NCI-H1105 (cell line): ENCODE measurements at regions not wholly inside any gene's neighbourhood (a gene's known extent, or its start where the extent isn't known, plus 50 kb on each side); places are given as distances from the start of the nearest gene placed in this dataset.
"Not testable (repeated sequence)": the region's sequence is repeated elsewhere in the genome, so short reads cannot be mapped to it uniquely, and the experiment has no call there.

Experiments
- DNase-seq: peaks from one replicate; lab custom pipeline; 2025; lab: John Stamatoyannopoulos, UW

DNA sequence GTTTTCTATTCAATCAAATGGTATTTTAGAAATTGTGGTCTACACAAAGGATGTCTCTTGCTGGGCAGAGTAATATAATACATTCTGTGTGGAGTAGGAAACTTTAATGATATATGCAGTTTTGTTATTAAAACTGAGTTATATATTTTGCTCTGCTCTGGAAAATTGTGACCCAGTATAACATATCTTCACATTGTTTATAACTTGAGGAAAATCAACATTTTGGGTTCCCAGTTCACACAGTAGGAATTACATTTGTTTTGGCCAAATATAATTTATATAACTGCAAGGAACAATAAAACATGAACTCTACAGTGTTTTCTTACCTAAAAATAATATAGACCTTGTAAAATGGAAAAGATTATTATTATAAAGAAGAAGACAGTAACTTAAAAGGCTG lies 372.4 kb downstream of the OSR1 start:
- no peak for DNase-seq

DNA sequence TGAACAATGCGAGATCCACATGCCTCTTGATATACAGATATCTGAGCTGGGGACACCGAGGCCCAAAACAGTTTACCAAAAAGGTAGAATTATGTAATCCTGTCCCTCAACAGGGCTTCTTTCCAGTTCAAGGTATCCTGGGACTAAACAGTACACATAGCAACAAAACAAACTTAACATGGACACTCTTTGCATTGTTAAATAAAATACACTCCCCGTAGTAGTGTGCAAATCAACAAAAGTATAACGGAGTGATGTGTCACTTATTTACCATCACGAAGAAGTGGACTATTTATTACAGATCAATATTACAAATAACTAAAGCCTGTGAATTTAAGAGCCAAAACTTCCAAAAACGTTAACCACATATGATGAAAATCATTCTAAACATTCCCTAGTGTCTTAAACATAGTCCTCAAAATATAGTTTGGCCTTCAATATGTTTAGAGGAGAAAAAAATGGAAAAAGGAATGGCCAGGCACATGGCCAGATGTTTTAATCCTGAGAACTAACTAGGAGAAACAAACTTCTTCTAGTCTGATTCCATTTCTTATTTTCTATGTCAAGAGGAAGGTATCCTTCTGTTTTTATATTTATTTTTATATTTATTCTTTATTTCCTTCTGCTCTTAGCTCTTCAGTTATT lies 377.5 kb downstream of the OSR1 start:
- DNase-seq, result no peak

DNA sequence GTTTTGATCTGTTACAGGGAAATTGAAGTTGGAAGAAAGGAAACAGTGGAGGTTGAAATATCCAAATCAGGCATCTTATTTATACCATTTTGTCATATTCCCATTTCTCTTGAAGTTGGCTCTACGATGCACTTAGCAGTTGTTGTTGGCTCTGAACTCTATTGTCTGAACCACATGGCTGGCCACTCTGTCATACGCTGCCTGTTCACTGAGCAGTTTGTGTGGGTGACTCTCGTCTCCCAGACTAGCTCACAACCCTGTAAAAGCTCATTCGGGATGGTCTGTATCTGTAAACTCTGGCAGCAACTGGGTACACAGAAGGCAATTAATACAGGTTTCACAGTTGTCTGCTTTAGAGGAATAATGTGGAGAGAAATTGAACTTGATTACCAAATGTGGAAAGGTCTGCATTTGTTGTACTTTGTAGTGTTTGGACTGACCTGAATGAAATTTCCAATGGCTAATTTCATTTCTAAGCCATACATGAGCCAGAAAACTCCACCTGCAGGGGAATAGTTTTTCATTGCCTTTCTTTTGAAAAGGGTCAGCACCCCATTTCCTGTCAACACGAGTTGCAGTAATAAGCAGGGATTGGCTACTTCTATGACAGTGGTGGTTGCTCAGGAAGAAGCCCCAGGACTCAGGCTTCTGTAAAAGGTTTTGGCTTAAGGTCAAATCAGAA lies 378.2 kb downstream of the OSR1 start:
- no peak for DNase-seq

DNA sequence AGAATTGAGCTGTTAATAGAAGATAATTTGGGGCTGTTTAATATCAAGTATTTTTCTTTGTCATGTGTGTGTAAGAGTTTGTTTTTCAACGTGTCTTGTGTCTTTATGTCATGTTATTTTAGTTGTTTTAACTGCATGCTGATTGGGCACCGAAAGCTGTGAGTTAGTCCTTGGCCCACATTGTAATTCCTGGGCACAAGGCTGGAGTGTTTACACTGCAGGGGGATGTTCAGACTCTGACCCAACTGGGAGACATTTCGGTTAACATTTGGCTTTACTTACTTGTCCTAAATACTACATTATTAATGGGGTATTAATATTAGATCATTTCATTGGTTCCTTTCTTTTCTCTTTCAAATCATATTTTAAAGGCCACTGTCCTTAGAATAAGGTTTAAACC lies 381.0 kb downstream of the OSR1 start:
- no peak for DNase-seq

DNA sequence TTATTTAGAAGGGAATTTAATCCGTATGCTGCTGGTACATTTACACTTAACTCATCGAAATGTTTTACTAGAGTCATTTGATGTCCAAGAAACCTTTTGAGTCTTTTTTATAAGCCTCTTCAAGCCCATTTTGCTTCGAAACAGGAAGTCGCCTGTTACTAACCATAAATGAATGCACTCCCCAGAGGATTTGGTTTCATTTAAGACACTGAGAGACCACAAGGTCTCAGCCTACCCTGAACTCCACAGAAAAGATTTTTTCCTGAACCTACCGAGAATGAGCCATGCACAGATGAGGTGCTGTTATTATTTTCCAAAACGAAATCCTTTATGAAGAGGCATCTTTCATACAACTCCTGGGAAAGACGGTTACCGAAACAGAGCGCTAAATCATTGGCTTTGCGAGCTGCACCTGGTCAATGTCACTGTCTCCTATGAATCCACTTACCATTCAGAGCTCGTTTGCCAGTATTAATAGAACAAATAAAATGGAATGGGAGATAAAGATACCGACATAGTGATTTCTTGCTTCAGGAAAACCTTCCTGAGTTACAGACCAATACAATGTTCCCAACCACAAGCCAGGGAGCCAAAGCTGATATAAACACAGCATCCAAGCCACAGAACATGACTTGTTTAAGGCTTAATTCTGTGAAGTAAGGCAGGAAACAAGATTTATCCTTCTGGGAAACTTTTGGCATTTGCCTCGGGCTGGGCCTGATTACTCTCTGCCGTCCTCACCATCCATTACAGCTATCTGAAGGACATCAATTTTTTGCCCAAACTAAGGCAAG lies 382.1 kb downstream of the OSR1 start:
- no peak for DNase-seq

DNA sequence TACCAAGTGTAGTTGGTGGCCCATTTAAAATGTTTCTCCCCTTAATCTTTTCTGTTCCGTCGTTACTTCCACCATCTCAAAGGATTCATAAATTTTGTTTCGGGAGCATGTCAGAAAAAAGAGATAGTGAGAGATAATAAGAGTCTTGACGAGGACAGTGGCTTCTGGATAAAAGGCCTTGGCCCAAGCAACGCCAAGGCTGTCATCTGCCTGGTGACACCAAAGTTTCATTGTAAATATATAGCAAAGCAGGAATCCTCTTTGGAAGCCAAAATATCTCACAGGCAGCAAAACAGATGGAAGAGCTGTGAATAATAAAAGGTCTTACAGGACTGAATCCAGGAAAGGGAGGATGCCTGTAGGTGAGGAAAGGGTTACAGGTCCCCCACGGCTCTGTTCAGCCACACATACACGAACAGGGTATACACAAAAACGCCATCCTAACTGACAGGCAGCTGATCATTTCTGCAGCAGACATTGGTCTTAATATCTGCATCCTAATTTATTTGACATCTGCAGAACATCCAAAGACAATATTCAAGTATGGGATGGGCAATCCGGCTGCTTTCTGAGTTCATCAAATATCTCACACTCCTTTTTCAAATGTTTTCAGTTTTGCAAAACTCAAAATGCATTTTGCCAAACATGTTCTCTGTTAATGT lies 382.8 kb downstream of the OSR1 start:
- DNase-seq, result no peak

DNA sequence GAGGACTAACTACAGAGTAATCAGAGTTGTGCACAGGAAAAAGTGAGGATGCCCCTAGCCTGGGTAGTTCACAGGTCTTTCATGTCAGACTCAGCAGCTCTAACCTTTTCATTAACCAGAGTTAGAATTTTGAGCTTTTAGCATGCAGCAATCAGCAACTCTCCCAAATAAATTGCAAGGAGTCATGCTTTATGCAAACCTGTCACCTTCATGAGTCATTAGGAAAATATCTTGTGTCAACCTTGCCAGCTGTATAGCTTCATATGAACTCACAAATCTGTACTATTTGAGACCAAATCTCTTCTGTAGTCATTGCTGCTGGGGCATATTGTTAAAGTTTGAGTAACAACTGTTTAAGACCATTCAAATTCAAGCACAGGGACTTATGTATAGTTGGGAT lies 382.3 kb upstream of the NT5C1B start:
- DNase-seq, result no peak

DNA sequence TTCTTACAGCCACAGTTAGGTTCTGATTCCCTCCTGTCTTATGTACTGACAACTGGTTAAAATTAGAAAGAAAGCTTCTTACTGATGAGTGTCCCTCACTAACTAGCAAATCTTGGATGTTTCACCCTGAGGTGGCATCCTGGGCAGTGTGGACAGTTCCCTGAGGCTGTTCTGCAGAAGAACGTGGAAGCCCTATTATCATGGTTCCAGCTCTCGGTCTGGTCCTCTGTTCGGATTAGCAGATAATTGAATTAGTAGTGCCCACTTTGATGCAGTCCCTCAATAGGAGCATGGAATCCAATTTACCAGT lies 381.7 kb upstream of the NT5C1B start:
- no peak for DNase-seq

DNA sequence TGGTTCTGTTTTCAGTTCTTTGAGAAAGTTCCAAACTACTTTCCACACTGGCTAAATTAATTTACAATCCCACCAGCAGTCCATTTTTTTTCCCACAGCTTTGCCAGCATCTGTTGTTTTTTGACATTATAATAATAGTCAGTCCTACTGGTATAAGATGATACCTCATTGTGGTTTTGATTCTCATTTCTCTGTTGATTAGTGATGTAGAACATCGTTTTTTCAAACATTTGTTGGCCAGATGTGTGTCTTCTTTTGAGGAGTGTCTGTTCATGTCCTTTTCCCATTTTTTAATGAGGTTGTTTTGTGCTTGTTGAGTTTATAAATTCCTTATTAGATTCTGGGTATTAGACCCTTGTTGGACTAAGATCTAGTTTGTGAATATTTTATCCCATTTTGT lies 376.8 kb upstream of the NT5C1B start:
- DNase-seq, result no peak

DNA sequence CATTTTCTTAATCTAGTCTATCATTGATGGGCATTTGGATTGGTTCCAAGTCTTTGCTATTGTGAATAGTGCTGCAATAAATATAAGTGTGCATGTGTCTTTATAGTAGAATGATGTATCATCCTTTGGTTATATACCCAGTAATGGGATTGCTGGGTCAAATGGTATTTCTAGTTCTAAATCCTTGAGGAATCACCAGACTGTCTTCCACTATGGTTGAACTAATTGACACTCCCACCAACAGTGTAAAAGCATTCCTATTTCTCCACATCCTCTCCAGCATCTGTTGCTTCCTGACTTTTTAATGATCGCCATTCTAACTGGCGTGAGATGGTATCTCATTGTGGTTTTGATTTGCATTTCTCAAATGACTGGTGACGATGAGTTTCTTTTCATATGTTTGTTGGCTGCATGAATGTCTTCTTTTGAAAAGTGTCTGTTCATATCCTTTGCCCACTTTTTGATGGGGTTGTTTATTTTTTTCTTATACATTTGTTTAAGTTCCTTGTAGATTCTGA lies 374.4 kb upstream of the NT5C1B start:
- not testable (repeated sequence) for DNase-seq

DNA sequence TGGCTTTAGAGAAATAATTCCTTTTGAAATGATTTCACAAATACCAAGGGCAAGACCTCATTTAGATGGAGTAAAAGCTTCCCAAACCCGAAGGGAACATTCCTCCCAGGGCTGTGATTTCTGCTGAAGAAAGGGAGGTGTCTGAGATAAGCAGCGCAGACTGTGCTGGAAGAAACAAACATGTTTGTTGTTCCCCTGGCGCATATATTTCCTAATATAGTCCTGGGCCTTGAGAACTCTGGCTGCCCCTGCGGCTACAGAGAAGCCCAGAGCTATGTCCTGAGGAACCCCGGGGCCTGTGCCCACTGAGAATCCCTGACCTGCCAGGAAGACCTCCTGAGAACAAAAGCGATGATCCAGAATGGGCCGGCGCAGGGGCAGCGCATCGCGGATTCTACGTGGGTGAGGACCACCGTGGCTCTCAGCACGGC lies 372.6 kb upstream of the NT5C1B start:
- no peak for DNase-seq

DNA sequence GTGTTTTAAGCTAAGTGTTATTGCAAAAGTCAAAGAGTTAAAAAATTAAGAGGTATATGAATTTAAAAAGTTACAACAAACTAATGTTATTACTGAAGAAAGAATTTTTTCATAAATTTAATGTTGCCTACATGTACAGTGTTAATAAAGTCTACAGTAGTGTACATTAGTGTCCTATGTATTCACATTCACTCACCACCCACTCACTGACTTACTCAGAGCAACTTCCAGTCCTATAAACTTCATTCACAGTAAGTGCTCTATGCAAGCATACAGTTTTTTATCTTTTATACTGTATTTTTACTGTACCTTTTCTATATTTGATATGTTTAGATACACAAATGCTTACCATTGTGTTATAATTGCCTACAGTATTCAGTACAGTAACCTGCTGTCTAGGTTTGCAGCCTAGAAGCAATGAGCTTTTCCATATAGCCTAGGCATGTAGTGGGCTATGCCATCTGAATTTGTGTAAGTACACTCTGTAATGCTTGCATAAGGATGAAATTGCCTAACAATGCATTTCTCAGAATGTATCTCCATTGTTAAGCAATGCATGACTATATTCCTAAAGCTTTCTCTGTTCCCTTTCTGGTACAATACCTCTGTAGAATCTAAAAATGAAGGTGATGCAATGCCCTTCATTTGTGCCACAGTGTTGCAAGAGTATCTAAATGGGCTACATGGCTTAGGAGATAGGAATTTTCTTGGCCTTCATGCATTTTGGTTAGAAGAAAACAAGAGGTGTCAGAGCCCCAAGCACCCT lies 370.8 kb upstream of the NT5C1B start:
- DNase-seq, result no peak

DNA sequence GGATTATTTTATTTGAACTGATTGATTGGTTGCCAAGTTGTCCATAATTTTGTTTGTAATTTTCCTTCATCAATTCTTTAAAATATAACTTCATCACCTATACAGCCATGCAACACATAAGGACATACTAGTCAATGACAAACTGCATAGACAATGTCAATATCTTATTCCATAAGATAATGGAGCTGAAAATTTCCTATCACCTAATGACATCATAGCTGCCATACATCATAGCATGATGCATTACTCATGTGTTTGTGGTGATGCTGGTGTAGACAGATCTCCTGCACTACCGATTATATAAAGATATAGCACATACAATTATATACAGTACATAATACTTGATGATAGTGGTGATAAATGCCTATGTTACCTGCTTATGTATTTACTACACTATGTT lies 369.8 kb upstream of the NT5C1B start:
- DNase-seq, result no peak

DNA sequence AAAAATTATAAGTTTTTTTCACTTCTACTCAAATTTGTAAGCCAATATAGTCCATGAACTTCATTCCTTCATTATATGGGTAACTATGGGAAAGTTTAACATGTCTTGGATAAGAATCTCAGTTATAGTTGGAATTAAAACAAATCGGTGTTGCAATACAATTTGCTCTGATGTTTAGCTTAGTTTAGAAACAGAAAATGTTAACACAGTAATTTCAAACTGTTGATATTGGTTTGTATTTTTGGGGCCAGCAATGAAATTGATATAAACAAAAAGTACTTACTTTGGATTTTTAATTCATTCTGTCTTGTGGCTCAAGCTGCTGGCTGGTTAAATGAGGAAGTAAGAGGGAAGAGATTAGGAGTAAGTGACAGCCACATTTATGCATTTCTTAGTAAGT lies 368.5 kb upstream of the NT5C1B start:
- DNase-seq, result no peak

DNA sequence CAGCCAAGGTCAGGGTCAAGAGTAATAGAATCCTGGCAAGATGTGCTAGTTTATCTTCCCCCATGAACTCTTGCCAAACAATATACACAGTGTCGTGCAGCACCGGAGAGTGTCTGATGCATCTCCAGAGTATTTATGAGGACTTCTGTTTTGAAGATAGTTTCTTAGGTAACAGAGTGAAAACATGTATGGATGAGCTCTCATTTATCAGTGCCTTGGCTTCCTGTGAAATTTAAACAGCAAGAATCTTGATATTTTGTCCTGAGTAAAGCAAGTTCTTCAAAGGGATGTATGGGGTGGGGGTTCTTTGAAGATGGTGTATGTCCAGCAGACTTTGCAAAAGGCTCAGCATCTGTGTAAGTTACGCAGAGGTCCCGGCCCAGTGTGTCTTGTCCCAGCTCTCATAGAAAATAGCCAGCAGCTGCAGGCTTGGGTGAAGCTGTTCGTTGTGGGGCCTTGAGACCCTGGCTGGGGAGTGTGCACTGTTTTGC lies 361.0 kb upstream of the NT5C1B start:
- DNase-seq, result no peak

DNA sequence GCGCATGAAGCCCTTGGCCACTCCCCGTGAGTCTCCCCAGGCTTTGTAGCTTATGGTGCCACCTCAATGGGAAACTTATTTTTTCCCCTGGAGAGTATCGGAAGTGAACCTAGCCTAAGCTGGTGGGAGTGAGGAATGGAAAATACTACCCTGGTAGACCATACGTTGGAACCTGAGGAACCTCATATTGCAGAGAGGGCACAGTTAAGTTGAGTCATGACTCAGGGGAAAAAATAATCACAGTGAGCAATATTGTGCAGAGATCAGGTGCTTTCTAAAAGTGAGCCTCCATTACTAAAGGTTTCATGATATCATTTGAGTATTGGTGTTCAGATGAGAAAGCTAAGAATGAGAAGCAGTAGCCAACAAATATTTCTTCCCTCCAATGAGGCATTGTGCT lies 360.5 kb upstream of the NT5C1B start:
- DNase-seq, result no peak

DNA sequence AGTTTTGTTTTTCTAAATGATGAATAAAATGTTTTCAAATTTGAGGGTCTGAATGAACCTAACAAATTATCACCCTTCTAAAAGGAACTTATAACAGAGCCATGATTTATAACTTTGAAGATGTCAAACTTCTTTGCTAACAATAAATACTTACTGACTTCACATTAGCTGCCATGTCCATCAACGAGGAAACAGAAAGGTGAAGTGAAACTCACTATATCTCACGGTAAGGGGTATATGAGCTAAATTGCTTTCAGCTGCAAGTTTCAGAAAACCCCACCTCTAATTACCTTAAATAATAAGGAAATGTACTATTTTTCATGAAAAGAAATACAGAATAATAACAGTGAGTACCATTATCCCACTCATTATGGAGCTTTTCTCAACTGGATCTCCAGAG lies 350.8 kb upstream of the NT5C1B start:
- DNase-seq, result no peak

DNA sequence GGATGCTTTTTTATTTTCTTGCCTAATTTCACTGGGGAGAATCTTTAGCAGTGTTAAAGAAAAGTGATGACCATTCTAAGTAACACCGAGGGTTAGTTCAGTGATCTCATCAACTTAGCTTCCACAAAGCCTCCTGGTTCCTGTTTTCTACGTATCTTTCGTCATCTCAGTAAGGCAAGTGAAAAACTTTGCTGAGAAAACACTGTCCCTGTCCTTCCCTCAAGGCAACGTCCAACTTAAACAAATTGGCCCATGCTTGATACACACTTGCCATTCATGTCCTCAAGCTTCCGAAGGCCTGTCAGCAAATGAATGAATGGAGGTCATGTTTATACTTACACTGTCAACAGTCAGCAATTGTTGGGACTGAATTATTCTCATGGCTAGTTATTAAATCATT lies 350.4 kb upstream of the NT5C1B start:
- not testable (repeated sequence) for DNase-seq

DNA sequence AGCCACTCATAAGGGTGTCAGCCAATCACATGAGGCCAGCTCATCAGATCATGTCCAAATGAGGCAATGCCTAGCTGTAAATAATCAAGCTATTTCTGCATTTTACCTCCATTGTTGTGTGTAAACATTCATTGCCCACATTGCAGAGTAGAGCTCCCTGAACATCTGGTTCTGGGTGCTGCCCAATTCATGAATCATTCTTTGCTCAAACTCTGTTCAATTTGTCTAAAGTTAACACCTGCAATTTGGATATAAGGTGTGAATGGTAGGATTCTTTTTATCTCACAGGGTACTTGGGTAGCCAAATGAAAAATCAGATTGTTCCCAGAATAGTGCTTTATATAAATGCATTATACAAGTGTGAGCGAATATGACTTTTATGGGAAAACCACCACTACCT lies 345.5 kb upstream of the NT5C1B start:
- DNase-seq, result no peak

DNA sequence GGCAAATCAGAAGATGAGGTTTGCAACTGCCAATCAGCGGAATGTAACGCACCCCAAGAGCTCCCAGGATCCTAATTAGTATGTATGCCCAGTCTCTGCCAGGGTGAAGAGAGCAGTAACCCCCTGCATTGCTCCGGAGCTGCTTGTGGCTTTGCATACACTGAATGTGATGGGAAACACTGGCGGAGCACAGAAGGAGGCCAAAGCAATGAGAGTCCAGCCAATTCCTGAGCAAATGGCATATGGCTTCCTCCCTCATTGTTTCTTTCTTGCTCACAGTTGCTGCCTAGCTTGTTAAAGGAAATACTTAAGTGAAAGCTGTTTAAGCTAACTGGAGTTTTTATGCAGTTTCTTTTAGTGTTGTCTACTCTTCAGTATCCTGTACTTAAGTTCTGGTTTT lies 343.5 kb upstream of the NT5C1B start:
- DNase-seq, result no peak

DNA sequence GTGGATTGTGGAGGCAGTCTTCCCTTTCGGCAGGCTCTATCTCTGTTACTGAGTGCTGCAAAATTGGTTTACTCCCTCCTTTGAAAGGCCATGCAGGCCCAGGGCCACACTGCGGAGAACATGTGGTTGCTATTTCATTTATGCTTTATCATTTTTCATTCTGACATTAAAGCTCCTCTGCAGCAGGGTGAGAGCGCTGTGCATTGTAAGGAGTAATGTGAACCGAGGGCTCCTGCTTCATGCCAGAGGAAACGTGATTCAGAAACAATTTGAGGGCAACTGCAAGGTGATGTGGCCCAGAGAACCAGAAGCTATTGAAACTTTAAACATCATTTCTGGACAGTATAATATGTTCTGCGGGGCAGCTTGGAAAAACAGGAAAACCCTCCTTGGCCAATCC lies 341.6 kb upstream of the NT5C1B start:
- no peak for DNase-seq
